ENCODE measurements at regions not wholly inside any gene's neighbourhood (a gene's known extent, or its start where the extent isn't known, plus 50 kb on each side); places are given as distances from the start of the nearest gene placed in this dataset.

DNA sequence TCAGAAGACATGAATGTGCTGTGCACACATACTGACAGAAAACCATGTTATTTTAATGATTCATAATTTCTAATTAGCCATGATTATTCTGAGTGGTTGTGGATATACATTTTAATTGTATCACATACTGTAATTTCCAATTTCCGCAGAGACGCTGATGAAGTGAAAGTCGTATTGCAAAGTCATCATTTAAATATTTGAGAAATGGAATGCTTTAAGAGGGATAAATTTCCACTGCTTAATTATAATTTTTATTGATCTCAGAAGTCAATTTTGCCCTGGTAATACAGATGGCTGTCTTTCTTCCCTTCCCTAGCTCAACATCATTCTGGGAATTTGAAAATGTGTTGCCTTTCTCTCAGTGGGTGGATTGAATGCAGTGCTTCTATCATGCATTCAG, 819.3 kb downstream of the ROBO2 start:
- Histone ChIP-seq H3K27ac (no peak overlapping the region), H3K36me3 (no peaks in the 10 kb centered on the region), H3K4me3 (no peak overlapping the region), H3K27me3 (no peaks in the 10 kb centered on the region), H3K4me1 (no peaks in the 10 kb centered on the region), H3K9me3 (no peaks in the 10 kb centered on the region)
- no peak for DNase-seq
- TF ChIP-seq, protein P1, sequence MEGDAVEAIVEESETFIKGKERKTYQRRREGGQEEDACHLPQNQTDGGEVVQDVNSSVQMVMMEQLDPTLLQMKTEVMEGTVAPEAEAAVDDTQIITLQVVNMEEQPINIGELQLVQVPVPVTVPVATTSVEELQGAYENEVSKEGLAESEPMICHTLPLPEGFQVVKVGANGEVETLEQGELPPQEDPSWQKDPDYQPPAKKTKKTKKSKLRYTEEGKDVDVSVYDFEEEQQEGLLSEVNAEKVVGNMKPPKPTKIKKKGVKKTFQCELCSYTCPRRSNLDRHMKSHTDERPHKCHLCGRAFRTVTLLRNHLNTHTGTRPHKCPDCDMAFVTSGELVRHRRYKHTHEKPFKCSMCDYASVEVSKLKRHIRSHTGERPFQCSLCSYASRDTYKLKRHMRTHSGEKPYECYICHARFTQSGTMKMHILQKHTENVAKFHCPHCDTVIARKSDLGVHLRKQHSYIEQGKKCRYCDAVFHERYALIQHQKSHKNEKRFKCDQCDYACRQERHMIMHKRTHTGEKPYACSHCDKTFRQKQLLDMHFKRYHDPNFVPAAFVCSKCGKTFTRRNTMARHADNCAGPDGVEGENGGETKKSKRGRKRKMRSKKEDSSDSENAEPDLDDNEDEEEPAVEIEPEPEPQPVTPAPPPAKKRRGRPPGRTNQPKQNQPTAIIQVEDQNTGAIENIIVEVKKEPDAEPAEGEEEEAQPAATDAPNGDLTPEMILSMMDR (IDR thresholded peaks at IDR 0.05): no peak
- TF ChIP-seq POLR2A (IDR thresholded peaks at IDR 0.05): no peak

DNA sequence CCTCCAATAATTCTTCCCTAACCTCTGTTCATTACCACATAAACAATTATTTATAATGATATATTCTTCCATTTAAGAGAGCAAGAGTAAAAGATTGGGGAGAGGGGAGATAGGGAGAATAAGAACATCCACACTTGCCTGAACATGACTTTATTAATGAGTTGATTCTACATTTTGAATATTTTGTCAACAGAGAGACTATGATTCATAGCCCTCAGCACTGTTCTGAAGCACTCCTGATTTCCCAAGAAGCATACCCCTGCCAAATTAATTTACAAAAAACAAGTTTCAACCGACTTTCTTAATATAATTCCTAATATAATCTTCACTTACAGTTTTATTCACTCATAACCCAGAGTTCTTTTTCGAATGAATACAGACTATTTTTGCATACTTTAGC, 828.8 kb downstream of the ROBO2 start:
- Histone ChIP-seq H3K4me3 (no peak overlapping the region), H3K27me3 (no peaks in the 10 kb centered on the region), H3K9me3 (no peaks in the 10 kb centered on the region), H3K4me1 (no peaks in the 10 kb centered on the region), H3K36me3 (no peaks in the 10 kb centered on the region), H3K27ac (no peak overlapping the region)
- DNase-seq: no peak
- no peak for TF ChIP-seq POLR2A (IDR thresholded peaks at IDR 0.05)
- TF ChIP-seq, protein P1 (IDR thresholded peaks at IDR 0.05): no peak

DNA sequence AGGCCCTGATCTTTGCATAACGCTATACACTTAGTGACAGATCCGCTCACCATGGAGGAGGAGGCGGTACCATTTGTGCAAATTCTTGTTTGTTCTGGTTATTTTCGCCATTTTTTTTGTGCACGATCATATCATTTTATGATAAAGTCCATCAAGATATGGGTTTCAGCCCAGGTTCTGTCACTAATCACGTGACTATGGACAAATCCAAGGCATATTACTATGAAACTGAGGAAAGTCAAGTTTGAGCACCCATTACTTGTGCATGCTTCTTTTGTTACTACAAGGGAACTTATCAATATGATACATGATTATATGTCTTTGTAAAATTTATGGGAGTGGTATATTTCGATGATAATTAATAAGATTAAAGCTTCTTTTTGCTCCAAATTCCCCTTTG, 829.5 kb downstream of the ROBO2 start:
- DNase-seq: no peak
- no peaks in the 10 kb centered on the region for H3K9me3 ChIP-seq
- H3K36me3 ChIP-seq: no peaks in the 10 kb centered on the region
- H3K27ac ChIP-seq: no peak overlapping the region
- no peaks in the 10 kb centered on the region for H3K27me3 ChIP-seq
- H3K4me3 ChIP-seq: no peak overlapping the region
- no peaks in the 10 kb centered on the region for H3K4me1 ChIP-seq
- no peak for TF ChIP-seq POLR2A (IDR thresholded peaks at IDR 0.05)
- TF ChIP-seq, protein P1 (IDR thresholded peaks at IDR 0.05): no peak

DNA sequence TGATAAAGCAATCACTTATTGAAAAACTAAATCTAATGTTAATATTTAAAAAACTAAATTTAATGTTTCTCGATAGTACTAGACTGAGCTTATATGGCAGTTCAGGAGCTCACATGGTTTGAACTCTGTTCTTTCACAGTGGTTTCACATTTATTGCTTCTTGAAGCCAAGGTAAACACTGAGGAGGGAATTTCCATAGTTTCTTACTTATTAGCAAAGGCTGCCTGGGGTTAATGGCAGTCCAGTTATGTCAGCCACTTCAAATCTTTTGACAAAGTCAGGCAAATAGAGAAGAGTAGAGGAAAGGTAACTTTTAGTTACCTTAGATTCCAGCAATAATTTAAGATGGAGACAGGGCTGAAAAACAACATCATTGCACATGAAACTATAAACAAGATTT, 831.5 kb downstream of the ROBO2 start:
- H3K27ac ChIP-seq: no peak overlapping the region
- no peaks in the 10 kb centered on the region for H3K27me3 ChIP-seq
- no peaks in the 10 kb centered on the region for H3K36me3 ChIP-seq
- H3K4me3 ChIP-seq: no peak overlapping the region
- no peaks in the 10 kb centered on the region for H3K9me3 ChIP-seq
- TF ChIP-seq, protein P1 (IDR thresholded peaks at IDR 0.05): no peak
- no peak for TF ChIP-seq POLR2A (IDR thresholded peaks at IDR 0.05)
- no peaks in the 10 kb centered on the region for H3K4me1 ChIP-seq
- DNase-seq: no peak

DNA sequence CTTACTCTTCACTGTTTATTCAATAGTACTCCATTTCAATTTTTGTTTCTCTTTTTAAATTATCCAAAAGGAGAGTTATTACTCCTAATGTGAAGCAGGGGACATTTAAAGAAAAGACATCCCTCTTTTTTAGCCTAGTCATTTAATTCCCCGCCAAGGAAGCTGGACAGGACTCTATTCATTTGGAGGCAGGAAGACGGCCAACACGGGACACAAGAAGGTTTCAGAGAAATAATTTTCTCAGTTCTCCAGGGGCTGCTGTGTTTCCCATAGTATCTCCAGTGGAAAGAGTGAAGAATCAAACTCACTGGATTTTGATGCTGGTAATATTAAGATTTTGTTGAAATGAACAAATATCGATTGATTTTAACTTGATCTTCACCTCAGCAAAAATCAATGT, 833.7 kb downstream of the ROBO2 start:
- no peaks in the 10 kb centered on the region for H3K4me1 ChIP-seq
- no peak for TF ChIP-seq POLR2A (IDR thresholded peaks at IDR 0.05)
- TF ChIP-seq, protein P1 (IDR thresholded peaks at IDR 0.05): no peak
- DNase-seq: no peak
- no peak overlapping the region for H3K4me3 ChIP-seq
- no peaks in the 10 kb centered on the region for H3K36me3 ChIP-seq
- no peaks in the 10 kb centered on the region for H3K9me3 ChIP-seq
- H3K27ac ChIP-seq: no peak overlapping the region
- no peaks in the 10 kb centered on the region for H3K27me3 ChIP-seq

DNA sequence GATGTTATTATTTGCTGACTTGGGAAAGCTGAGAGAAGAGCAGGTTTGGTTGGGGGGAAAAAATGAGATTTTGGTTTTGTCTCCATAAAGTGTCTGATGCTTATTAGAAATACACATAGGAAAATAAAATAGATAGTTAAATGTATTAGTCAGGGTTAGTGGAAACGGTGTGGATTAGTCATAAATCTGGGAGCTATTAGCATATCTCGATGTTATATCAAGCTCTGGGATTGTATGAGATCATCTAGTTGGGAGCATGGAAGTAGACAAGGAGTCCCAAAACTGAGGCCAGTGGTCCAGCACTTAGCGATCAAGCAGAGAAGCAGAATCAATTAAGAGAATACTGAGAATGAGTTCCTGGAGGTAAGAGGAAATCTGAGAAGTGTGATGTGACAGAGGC, 845.5 kb downstream of the ROBO2 start:
- no peaks in the 10 kb centered on the region for H3K4me1 ChIP-seq
- no peak overlapping the region for H3K4me3 ChIP-seq
- no peak overlapping the region for H3K27ac ChIP-seq
- DNase-seq: no peak
- no peaks in the 10 kb centered on the region for H3K27me3 ChIP-seq
- TF ChIP-seq POLR2A (IDR thresholded peaks at IDR 0.05): no peak
- TF ChIP-seq, protein P1 (IDR thresholded peaks at IDR 0.05): no peak
- no peaks in the 10 kb centered on the region for H3K9me3 ChIP-seq
- H3K36me3 ChIP-seq: no peaks in the 10 kb centered on the region

Measured in Peyer's patch (tissue), 4 donors.